GM18508 (cell line): ENCODE measurements at regions not wholly inside any gene's neighbourhood (a gene's known extent, or its start where the extent isn't known, plus 50 kb on each side); places are given as distances from the start of the nearest gene placed in this dataset.

ENCODE experiments used
- ATAC-seq: cut with Tn5 transposase; IDR thresholded peaks from one replicate; pipeline ENCODE4 v1.9.1; 2021; ENCODE audit warnings: moderate number of reproducible peaks; ENCODE audit not compliant: insufficient read depth, unreplicated experiment

- no peak for ATAC-seq
Observed at GRCh38 chr9:23394189-23394588, 431.9 kb downstream of the ELAVL2 start.

DNA sequence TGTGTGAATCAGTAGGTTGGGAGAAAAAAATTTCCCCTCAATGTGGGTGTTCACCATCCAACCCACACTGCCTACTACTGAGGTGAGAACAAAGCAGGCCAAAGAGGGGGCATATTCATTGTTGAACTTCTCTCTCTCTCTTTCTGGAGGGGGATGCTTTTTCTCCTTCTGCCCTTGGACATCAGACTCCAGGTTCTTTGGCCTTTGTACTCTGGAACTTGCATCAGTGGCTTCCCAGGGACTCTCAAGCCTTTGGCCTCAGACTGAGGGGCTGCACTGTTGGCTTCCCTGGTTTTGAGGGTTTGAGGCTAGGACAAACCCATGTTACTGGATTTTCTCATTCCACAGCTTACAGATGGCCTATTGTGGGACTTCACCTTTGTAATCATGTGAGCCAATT is 417.2 kb downstream of the ELAVL2 start:
- ATAC-seq = no peak

- ATAC-seq = no peak
Observed at GRCh38 chr9:23412046-23412445, 414.0 kb downstream of the ELAVL2 start.

DNA sequence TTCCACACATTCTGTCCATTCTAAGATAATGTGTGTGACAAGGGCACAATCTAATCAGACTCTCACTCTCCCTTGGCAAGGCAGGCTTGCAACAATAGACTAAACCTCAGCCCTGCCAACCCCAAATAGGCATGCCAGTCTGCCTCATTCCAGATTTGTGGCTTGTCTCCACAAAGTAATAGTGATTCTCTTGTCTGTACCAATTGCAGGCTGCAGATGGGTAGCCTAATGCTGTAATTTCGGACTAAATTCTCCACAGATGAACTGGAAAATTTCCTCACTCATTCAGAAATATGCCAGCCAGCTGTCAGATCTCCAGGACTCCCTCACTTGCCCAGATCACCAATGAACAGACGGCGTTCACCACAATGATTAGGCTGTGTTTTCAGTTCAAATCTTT is 413.6 kb downstream of the ELAVL2 start:
- no peak for ATAC-seq

DNA sequence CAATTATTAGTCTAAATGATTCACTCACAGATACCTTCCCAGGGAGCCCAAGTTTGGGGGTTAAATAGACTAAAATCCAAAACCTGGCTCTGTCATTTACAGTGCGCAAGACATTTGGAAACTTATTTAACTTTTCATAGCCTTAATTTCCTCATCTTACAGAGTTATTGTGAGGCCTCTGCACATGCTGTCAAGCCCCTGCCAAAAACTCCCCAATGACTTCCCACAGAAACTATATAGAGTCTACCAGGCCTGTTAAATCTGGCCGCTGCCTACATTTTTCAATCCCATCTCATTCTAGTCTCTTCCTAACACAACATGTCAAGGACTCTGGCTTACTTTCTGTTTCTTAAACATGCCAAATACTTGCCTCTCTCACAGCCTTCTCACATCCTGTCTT is 412.5 kb downstream of the ELAVL2 start:
- ATAC-seq = no peak

GRCh38 chr9:23423999-23424398 is 402.0 kb downstream of the ELAVL2 start:
- ATAC-seq = no peak

- ATAC-seq = no peak
Observed at GRCh38 chr9:23426144-23426543, 399.9 kb downstream of the ELAVL2 start.

- no peak for ATAC-seq
Observed at GRCh38 chr9:23431459-23431858, 394.6 kb downstream of the ELAVL2 start.

GRCh38 chr9:23434654-23435053 is 391.4 kb downstream of the ELAVL2 start:
- no peak for ATAC-seq

- ATAC-seq = no peak
Observed at GRCh38 chr9:23438299-23438907, 387.6 kb downstream of the ELAVL2 start.

DNA sequence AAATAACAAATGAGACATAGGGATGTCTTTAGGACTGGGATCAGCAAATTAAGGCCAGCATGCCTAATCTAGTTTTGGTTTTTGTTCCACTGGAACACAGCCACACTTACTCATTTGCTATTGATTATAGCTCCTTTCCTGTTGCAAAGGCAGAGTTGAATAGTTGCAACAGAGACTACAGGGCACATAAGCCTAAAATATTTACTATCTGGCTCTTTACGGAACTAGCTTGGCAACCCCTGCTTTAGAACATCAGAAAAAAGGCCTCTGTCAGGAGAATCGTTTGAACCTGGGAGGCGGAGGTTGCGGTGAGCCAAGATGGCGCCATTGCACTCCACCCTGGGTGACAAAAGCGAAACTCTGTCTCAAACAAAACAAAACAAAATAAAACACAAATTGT is 384.8 kb downstream of the ELAVL2 start:
- no peak for ATAC-seq

DNA sequence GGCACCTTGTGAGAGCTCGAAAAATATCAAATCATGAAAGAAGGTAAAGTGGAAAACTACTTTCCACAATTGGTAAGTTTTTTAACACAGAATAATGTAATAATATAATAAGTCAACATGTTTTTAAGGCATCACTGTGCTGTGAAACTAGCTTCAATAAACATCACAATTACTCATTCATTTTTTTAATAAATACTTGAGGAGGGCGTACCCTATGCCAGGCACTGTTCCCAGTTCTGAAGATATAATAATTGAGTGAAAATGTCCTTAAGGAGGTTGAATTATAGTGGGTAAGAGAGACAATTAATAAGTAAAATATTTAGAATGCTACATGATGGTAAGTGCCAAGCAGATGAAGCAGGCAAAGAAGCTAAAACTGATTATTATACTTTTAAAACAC is 381.4 kb downstream of the ELAVL2 start:
- no peak for ATAC-seq

DNA sequence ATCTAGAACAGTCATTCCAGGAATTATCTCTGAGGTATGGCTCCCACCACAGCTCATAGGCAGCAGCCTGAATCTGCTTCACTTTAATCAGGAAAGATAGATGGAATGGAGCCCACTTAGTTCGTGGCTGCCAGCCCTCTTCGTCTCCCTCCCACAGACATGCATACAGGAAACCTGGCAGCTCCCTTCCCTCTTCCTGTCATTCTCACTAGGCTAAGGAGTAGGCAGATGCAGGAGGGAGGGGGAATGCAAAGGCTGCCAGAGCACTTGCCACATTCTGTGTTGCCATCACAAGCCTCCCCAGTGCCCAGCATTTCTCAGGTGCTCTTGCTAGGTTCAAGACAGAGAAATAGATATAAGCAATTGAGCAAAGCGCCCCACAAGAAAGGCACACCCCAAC is 378.9 kb downstream of the ELAVL2 start:
- no peak for ATAC-seq

DNA sequence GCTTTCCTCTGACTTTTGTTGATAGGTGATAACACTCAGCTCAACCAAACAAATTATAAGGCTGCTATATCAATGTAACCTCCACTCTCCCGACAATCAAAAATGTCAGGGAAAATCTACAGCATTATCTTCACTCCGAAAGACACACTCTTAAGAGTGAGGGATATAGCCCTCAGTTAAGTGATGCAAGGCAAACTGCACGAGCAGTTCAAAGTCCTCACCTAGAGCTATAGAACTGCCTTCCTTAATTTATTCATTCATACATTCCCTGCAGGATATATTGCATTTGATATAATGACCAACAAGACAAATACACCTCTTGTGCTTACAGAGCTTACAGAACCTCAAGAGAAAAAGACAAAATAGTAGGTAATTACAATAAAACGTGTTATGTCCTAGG is 378.1 kb downstream of the ELAVL2 start:
- ATAC-seq = no peak

- ATAC-seq = no peak
Observed at GRCh38 chr9:23451802-23452418, 374.1 kb downstream of the ELAVL2 start.

GRCh38 chr9:23464275-23464674 is 361.8 kb downstream of the ELAVL2 start:
- ATAC-seq = no peak

GRCh38 chr9:23467276-23467675 is 358.8 kb downstream of the ELAVL2 start:
- ATAC-seq = no peak

DNA sequence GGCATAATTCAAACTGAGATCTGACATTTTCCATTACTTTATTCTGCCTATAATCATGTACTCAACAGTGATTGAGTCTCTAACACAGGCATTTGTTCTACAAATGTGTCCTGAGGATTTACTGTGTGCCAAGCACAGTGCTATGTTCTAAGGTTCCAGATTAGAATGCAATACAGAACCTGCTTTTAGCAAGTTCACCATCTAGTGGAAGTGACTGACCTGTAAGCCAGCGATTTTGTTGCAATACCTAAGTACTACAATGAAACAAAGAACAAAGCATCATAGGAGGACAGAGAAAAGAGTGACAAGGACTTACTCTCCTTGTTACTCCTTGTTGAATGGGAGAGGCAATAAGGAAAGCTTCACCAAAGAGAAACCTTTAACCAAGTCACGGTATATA is 348.1 kb downstream of the ELAVL2 start:
- no peak for ATAC-seq

GRCh38 chr9:23483566-23483965 is 342.5 kb downstream of the ELAVL2 start:
- ATAC-seq = no peak

DNA sequence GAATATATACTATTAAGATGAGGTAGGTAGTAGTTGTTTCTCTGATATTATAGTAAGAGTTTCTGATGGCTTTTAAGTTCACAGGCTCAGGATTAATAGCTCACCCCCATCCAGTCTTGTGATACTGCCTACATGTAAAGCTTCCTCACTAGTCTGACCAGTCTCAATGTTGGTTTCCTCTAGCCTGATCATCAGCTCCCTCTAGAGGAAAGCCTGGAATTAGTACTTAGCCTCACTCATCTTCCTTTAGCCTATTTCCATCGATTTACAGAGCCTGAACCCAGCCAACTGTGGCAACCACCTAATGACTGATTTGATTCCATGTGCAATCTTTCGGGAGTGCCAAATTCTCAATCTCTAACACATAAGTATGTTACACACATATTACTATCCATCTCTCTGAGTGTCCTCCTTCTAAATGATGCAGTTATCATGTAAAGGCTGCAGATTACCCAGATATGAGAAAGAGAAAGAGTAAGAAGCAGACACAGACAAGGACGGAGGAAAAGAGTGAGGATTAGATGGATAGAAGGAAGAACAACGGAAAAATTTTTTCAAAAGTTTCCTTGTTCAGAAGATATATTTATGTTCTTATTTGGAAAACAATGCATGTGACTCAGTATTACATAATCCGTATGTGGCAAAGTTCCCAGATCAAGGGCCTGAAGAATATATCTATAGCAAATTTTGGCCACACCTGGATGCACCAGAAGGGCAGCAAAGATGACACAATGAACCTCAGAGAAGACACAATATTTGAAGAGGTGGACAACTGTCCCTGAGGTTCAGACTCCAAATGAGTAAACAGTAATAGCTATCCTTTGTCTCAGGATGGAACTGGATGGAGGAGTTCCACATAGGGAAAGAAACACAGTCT is 333.7 kb downstream of the ELAVL2 start:
- ATAC-seq = peak; percentile 58

DNA sequence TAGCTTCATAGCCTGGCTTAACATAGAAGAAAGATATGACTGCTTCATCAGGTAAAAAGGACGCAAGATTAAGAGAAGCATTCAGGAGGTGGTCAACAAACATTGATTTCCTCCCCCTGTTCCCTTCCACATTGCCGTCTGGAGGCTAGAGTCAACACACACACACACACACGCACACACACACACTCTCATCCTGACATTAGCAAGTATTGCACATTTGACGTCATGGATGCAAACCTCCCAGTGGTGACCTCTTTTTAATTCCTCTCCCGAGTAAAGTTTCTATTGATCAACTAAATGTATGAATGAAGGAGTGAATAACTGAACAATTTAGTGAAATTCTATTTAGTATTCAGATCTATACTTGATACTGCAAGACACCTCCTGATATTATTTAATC is 332.8 kb downstream of the ELAVL2 start:
- ATAC-seq = no peak
